ENCODE measurements at regions not wholly inside any gene's neighbourhood (a gene's known extent, or its start where the extent isn't known, plus 50 kb on each side); places are given as distances from the start of the nearest gene placed in this dataset.
"Not testable (repeated sequence)": the region's sequence is repeated elsewhere in the genome, so short reads cannot be mapped to it uniquely, and the experiment has no call there.

GRCh38 chr18:71031296-71032191 is 742.7 kb downstream of the SOCS6 start:
- DNase-seq = not testable (repeated sequence)

GRCh38 chr18:71030085-71030484 is 741.2 kb downstream of the SOCS6 start:
- not testable (repeated sequence) for DNase-seq

- no peak for DNase-seq
Measured at GRCh38 chr18:71028285-71028762, 739.5 kb downstream of the SOCS6 start.

- no peak for DNase-seq
Measured at GRCh38 chr18:71027531-71027930, 738.7 kb downstream of the SOCS6 start.

GRCh38 chr18:71025505-71026225 is 736.8 kb downstream of the SOCS6 start:
- DNase-seq = no peak

- DNase-seq = no peak
Measured at GRCh38 chr18:71022389-71022788, 733.5 kb downstream of the SOCS6 start.

DNA sequence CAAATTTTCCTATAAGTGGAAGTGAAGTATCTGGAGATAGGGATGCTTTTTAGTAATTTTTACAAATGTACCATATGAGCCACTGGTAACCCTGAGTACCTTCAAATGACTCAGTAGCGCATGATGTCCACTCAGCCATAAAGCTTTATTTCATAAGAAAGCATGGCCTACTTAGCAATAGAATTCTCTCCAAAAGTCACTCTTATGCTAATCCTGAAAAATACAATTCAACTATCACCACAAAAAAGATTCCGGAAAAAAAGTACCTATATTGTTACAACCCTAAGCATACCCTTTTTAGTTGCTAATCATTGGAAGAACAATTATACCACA is 732.2 kb downstream of the SOCS6 start:
- no peak for DNase-seq

GRCh38 chr18:71020342-71021029 is 731.6 kb downstream of the SOCS6 start:
- no peak for DNase-seq

DNA sequence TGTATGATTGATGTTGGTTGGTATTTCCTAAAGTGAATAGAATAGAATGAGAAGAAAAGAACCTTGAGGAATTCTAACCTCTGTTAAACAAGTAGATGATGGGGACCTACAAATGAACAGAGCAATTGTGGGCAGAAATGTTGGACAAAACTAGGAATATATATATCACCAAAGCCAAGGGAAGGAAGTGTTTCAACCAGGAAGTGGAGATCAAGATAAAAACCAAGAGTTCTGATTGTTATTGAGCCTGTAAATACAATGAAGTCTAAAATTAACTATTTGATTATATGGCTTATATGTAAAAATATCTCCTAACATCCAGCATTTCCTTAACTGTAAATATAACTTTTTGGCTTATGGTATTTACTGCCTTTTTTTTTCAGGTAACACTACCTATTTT is 730.0 kb downstream of the SOCS6 start:
- no peak for DNase-seq

GRCh38 chr18:71012789-71013188 is 723.9 kb downstream of the SOCS6 start:
- DNase-seq = no peak

GRCh38 chr18:71011389-71011788 is 722.5 kb downstream of the SOCS6 start:
- no peak for DNase-seq

GRCh38 chr18:71008257-71008656 is 719.4 kb downstream of the SOCS6 start:
- no peak for DNase-seq

GRCh38 chr18:71001597-71001996 is 712.8 kb downstream of the SOCS6 start:
- no peak for DNase-seq

- DNase-seq = no peak
Measured at GRCh38 chr18:70998490-70998889, 709.6 kb downstream of the SOCS6 start.

DNA sequence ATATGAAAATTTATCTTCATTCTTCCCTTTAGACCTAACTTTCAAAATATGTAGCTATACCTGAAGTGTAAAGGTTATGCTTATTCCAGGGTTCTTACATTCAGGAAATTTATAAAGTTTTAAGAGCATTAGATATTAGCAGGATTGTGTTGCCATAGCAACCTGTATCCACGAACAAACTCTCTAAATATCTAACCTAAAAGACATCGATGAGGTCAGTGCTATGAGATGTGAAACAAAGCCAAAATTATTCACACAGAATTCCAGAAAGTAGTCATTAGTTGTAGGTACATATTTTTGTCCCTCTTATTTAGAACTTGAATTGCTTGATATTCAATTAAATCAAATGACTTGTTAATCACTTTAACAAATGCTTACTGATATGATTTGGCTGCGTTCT is 705.3 kb downstream of the SOCS6 start:
- no peak for DNase-seq

- no peak for DNase-seq
Measured at GRCh38 chr18:70991577-70991976, 702.7 kb downstream of the SOCS6 start.

- DNase-seq = no peak
Measured at GRCh38 chr18:70985948-70986347, 697.1 kb downstream of the SOCS6 start.

DNA sequence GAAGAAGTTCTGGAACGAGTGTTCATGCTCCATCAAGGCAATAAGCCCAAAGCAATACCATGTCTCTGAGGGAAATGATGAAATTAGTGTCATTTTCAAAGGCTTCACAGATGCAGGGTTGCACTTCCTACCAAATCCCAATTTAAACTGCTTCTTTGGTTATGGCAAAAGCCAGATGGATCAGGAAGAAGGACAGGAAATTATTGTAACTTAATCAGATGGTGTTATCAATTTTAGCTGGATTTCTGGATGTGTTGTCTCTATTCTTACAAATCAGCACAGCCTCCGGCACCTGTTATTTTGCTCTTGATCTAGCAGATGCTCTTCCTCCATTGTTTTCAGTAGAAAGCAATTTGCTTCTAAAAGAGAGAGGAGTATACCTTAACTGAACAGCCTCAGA is 693.4 kb downstream of the SOCS6 start:
- no peak for DNase-seq

- DNase-seq = no peak
Measured at GRCh38 chr18:70981400-70982140, 692.7 kb downstream of the SOCS6 start.

DNA sequence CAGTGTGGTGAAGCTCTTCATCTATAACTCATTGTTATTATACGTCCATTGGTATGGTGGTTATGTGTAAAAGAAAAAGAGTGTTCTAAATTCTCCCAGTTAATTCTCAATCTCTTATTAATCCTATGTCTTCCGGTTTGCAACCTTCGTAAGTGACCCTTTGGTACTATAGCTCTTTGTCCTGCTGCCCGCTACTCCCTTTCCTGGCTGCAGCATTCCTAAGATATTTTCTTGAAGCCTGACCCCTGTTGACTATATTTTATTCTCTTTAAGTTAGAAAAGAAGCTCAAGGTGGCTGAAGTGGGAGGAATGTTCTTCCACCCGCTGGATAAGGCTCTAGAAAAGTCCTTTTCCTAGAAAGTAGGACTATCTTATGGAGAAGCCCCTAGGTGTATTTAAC is 684.8 kb downstream of the SOCS6 start:
- no peak for DNase-seq

- no peak for DNase-seq
Measured at GRCh38 chr18:70966419-70966818, 677.6 kb downstream of the SOCS6 start.

GRCh38 chr18:70961939-70962338 is 673.1 kb downstream of the SOCS6 start:
- DNase-seq = no peak

GRCh38 chr18:70956554-70956953 is 667.7 kb downstream of the SOCS6 start:
- DNase-seq = no peak
